Retinal pigment epithelial cell (primary cell): ENCODE measurements at regions not wholly inside any gene's neighbourhood (a gene's known extent, or its start where the extent isn't known, plus 50 kb on each side); places are given as distances from the start of the nearest gene placed in this dataset.

ENCODE experiments used
- DNase-seq: peaks from one replicate; pipeline ENCODE4 v3.0.0-alpha.2; 2010; ENCODE audit warnings: low read depth
- H3K4me3 ChIP-seq: 2 replicates; pipeline ENCODE4 v1.5.1; 2011; ENCODE audit warnings: mild to moderate bottlenecking, low read length, control low read depth, moderate library complexity
- CTCF ChIP-seq: conservative IDR thresholded peaks from 2 replicates; pipeline ENCODE4 v1.5.1; 2011; ENCODE audit warnings: low read depth, low read length, control low read depth, inconsistent platforms

DNA sequence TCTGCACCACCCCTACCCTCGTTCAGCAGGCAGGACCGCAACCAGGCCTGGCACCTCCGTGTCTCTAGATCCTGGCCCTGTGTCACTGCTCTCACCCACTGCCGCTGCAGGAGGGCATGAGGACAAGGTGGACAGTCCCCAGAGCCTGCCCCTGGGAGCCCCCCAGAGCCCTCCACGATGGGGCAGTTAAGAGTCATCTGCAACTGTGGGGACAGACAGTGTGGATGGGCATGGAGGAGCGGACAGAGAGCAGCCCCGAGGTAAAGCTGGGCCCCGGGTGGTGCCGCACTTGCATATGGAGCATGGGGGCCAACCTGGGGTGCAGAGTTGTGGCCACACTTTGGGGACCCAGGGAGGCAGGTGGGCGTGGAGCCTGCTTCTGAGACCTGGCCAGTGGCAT lies 905.1 kb upstream of the USP15 start:
- DNase-seq = no peak
- no peak overlapping the region for H3K4me3 ChIP-seq
- TF ChIP-seq CTCF = no peak

DNA sequence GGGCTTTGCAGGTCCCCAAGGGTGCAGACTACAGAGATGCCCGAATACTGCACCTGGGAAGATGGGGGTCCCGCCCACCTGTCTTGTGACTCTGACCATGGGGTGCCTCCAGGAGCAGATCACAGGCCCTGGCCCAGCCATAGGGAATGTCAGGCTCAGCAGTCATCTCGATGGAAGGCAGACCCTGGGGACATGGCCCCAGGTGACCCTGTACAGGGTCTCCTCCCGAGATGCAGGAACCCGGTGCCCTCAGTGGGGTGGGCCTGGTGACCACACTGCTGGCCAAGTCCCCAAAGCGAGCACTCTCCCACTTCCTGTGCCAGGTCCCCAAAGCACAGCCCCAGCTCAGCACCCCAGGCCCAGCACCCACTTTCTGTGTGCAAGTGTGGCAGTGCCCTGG lies 903.7 kb upstream of the USP15 start:
- H3K4me3 ChIP-seq = no peak overlapping the region
- no peak for DNase-seq
- TF ChIP-seq CTCF = no peak

DNA sequence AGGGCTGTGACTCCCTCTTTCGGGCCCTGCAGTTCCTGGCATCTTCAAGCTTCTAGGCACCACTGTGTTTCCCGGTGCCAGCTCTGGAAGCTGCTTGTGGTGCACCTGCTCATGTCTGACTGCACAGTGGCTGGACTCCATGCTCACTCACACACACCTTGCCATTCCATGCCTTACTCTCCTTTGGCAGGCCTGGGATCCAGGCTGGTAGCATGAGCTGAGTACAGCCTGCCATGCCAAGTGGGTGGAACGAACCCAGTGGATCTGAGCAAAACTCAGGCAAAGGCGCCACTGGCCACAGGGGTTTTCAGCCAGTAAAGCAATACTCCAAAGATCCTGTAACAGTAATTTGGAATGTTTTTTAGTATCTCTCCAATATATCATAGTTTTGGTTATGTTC lies 902.7 kb upstream of the USP15 start:
- no peak for TF ChIP-seq CTCF

GRCh38 chr12:61362037-61362436 lies 898.2 kb upstream of the USP15 start:
- no peak for DNase-seq
- TF ChIP-seq CTCF = no peak
- no peak overlapping the region for H3K4me3 ChIP-seq

More for the DNA sequence above, 902.7 kb upstream of the USP15 start:
- no peak overlapping the region for H3K4me3 ChIP-seq
- no peak for DNase-seq

GRCh38 chr12:61365001-61365400 lies 895.2 kb upstream of the USP15 start:
- H3K4me3 ChIP-seq = no peak overlapping the region
- no peak for TF ChIP-seq CTCF
- DNase-seq = no peak

GRCh38 chr12:61367281-61367785 lies 892.9 kb upstream of the USP15 start:
- TF ChIP-seq CTCF = no peak
- DNase-seq = no peak
- H3K4me3 ChIP-seq = no peak overlapping the region

DNA sequence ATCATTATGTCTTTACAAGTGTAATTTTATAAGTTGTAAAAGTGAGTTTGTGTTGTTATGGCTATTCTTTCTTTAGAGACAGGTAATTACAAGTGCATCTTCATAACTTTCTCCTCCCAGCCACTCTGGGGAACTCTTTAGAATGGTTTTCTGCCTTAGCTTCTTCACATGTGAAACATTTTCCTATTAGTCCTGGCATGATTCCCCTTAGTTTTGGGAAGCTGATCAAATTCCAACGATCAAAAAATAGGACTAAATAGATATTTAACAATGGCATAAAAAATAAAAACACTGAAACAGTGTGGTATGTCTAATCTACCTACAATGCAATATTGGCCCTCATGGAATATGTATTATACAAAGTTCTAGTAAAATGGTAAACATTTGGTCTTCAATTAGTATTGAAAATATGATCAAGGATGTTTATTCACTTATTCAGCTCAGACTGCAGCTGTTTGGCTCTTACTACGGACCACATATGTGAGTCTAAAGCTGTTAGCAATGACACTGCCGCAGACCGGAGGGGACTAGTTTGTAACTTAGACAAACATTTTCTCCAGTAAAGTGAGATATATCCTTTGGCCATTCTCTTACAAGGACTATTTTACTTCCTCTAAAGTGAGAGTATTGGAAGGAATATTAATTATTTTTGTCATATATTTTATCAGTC lies 890.8 kb upstream of the USP15 start:
- no peak for TF ChIP-seq CTCF
- no peak overlapping the region for H3K4me3 ChIP-seq
- DNase-seq = no peak
